ENCODE measurements at regions not wholly inside any gene's neighbourhood (a gene's known extent, or its start where the extent isn't known, plus 50 kb on each side); places are given as distances from the start of the nearest gene placed in this dataset.
A peak's percentile ranks its signal among the peaks of the same experiment; 100 is the strongest.
"Not testable (repeated sequence)": the region's sequence is repeated elsewhere in the genome, so short reads cannot be mapped to it uniquely, and the experiment has no call there.

DNA sequence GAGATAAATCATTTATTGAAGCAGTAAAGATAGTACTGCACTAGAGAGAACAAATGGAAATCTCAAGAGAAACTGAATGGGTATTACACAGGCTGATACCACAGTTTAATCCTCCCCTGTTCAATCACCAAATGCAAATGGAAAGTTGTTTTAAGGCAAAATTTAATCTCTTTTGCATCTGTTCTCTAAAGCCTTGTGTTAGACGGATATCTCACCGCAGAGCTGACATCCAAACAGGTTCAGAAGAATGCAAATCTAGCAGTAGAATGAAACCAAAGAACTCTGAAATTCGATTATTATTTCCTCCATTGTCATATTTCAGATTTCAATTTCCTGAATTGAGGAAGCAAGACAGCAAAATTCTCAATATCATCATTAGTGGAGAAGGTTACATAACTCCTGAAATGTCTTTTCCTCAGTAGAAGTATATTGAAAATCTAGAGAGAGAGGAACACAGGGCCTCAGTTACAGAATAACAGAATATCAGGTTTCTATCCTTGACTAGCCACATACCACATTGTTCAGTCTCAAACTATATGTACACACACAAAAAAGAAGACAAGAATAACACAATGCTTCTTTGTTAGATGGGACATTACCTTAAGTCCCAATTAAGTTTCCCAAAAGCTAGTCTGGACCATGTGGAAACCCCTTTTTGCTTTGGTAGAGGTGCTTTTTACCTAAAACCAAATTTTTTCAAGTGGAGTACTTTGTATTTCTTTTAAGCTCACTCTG is 94.1 kb upstream of the BANK1 start:
- H3K36me3 ChIP-seq (ENCODE audit: low read length): no peaks in the 10 kb centered on the region
- H3K27ac ChIP-seq (ENCODE audit: low read depth, low read length): peak overlapping the region; percentile 36; the same call in 1 of the 2 replicates
- no peak for TF ChIP-seq EZH2phosphoT487 (conservative IDR thresholded peaks at IDR 0.05; ENCODE audit: low read length)
- TF ChIP-seq, protein P1, sequence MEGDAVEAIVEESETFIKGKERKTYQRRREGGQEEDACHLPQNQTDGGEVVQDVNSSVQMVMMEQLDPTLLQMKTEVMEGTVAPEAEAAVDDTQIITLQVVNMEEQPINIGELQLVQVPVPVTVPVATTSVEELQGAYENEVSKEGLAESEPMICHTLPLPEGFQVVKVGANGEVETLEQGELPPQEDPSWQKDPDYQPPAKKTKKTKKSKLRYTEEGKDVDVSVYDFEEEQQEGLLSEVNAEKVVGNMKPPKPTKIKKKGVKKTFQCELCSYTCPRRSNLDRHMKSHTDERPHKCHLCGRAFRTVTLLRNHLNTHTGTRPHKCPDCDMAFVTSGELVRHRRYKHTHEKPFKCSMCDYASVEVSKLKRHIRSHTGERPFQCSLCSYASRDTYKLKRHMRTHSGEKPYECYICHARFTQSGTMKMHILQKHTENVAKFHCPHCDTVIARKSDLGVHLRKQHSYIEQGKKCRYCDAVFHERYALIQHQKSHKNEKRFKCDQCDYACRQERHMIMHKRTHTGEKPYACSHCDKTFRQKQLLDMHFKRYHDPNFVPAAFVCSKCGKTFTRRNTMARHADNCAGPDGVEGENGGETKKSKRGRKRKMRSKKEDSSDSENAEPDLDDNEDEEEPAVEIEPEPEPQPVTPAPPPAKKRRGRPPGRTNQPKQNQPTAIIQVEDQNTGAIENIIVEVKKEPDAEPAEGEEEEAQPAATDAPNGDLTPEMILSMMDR (IDR thresholded peaks at IDR 0.05; ENCODE audit: insufficient read depth, low read length, poor library complexity, severe bottlenecking): no peak
- peak overlapping the region; percentile 29 for H3K4me2 ChIP-seq (ENCODE audit: low read depth, low read length, poor library complexity, severe bottlenecking)
- no peak overlapping the region for H3K9ac ChIP-seq (ENCODE audit: low read length)
- no peaks in the 10 kb centered on the region for H3K27me3 ChIP-seq (ENCODE audit: low read length)
- no peaks in the 10 kb centered on the region for H3K9me3 ChIP-seq (ENCODE audit: insufficient read depth, low read length)
- H3K79me2 ChIP-seq (ENCODE audit: insufficient read depth, low read length): no peaks in the 10 kb centered on the region
- H4K20me1 ChIP-seq (ENCODE audit: low read depth, low read length): no peaks in the 10 kb centered on the region
- no peaks in the 10 kb centered on the region for H3F3A ChIP-seq (ENCODE audit: insufficient read depth)
- no peaks in the 10 kb centered on the region for H3K9me2 ChIP-seq (replicated peaks; ENCODE audit: insufficient read depth, low read length)
- no peak overlapping the region for H2AFZ ChIP-seq (ENCODE audit: low read depth, low read length, severe bottlenecking)
- H3K4me3 ChIP-seq (ENCODE audit: insufficient read depth, low read length, poor library complexity, severe bottlenecking): no peak overlapping the region

GRCh38 chr4:101695176-101695575 is 95.4 kb upstream of the BANK1 start:
- no peaks in the 10 kb centered on the region for H4K20me1 ChIP-seq (ENCODE audit: low read depth, low read length)
- no peaks in the 10 kb centered on the region for H3K79me2 ChIP-seq (ENCODE audit: insufficient read depth, low read length)
- no peak overlapping the region for H3K9ac ChIP-seq (ENCODE audit: low read length)
- no peak overlapping the region for H2AFZ ChIP-seq (ENCODE audit: low read depth, low read length, severe bottlenecking)
- no peak overlapping the region for H3K4me3 ChIP-seq (ENCODE audit: insufficient read depth, low read length, poor library complexity, severe bottlenecking)
- no peak for TF ChIP-seq EZH2phosphoT487 (conservative IDR thresholded peaks at IDR 0.05; ENCODE audit: low read length)
- TF ChIP-seq, protein P1 (IDR thresholded peaks at IDR 0.05; ENCODE audit: insufficient read depth, low read length, poor library complexity, severe bottlenecking): no peak
- H3K36me3 ChIP-seq (ENCODE audit: low read length): no peaks in the 10 kb centered on the region
- no peaks in the 10 kb centered on the region for H3K9me2 ChIP-seq (replicated peaks; ENCODE audit: insufficient read depth, low read length)
- no peaks in the 10 kb centered on the region for H3K9me3 ChIP-seq (ENCODE audit: insufficient read depth, low read length)
- H3K27me3 ChIP-seq (ENCODE audit: low read length): no peaks in the 10 kb centered on the region
- no peak overlapping the region for H3K4me2 ChIP-seq (ENCODE audit: low read depth, low read length, poor library complexity, severe bottlenecking)
- H3F3A ChIP-seq (ENCODE audit: insufficient read depth): no peaks in the 10 kb centered on the region
- H3K27ac ChIP-seq (ENCODE audit: low read depth, low read length): no peak overlapping the region

DNA sequence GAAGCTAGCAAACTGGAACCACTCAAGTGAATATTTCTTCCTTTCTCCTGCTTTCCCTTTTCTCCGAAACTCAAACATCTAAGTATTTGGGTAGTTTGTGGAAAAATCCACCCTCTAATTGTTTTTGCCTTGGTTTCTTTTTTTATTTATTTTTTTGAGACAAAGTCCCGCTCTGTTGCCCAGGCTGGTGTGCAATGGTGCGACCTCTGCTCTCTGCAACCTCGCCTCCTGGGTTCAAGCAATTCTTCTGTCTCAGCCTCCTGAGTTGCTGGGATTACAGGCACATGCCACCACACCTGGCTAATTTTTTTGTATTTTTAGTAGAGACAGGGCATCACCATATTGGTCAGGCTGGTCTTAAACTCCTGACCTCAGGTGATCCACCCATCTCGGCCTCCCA is 96.1 kb upstream of the BANK1 start:
- not testable (repeated sequence) for H3K9ac ChIP-seq (ENCODE audit: low read length); H3K36me3 ChIP-seq (ENCODE audit: low read length); H4K20me1 ChIP-seq (ENCODE audit: low read depth, low read length); H3K27me3 ChIP-seq (ENCODE audit: low read length); H3K9me3 ChIP-seq (ENCODE audit: insufficient read depth, low read length); H3K9me2 ChIP-seq (replicated peaks; ENCODE audit: insufficient read depth, low read length); H2AFZ ChIP-seq (ENCODE audit: low read depth, low read length, severe bottlenecking); H3F3A ChIP-seq (ENCODE audit: insufficient read depth); H3K79me2 ChIP-seq (ENCODE audit: insufficient read depth, low read length); H3K4me3 ChIP-seq (ENCODE audit: insufficient read depth, low read length, poor library complexity, severe bottlenecking)
- Histone ChIP-seq H3K4me2 (ENCODE audit: low read depth, low read length, poor library complexity, severe bottlenecking) (peak overlapping the region; percentile 57), H3K27ac (ENCODE audit: low read depth, low read length) (peak overlapping the region; percentile 21)

DNA sequence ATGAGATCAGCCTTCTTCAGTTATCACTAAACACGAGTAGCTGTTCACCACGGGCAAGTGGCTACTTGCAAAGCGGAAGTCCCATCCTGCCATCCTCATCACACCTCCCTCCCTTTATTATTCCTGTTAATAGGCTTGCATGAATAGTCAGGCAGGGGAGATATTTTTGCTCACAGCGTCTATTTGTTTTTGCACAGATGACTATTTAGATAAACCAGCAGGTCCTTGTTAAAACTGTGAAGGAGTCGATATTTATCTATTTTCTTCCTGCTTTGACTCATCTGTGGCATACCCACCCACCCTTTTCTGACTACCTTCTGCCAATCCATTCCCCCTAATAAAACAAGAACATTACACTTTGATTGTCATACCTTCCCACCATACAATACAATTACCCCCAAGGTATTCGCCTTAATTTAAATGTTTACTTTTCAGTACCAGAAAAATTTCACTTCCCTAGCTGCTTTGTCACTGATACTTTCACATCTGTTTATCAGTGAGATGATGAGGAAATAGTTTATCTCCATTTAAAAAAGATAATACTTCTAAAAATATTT is 96.6 kb upstream of the BANK1 start:
- peak overlapping the region; percentile 73 for H2AFZ ChIP-seq (ENCODE audit: low read depth, low read length, severe bottlenecking)
- H3K4me2 ChIP-seq (ENCODE audit: low read depth, low read length, poor library complexity, severe bottlenecking): peak overlapping the region; percentile 57

More for the DNA sequence above, 96.6 kb upstream of the BANK1 start:
- H3K9me2 ChIP-seq (replicated peaks; ENCODE audit: insufficient read depth, low read length): no peaks in the 10 kb centered on the region
- no peaks in the 10 kb centered on the region for H3K9me3 ChIP-seq (ENCODE audit: insufficient read depth, low read length)
- H3K9ac ChIP-seq (ENCODE audit: low read length): no peak overlapping the region
- H3K27me3 ChIP-seq (ENCODE audit: low read length): no peaks in the 10 kb centered on the region
- H3K36me3 ChIP-seq (ENCODE audit: low read length): no peaks in the 10 kb centered on the region
- H3K27ac ChIP-seq (ENCODE audit: low read depth, low read length): peak overlapping the region; percentile 21
- no peaks in the 10 kb centered on the region for H3K79me2 ChIP-seq (ENCODE audit: insufficient read depth, low read length)
- TF ChIP-seq EZH2phosphoT487 (conservative IDR thresholded peaks at IDR 0.05; ENCODE audit: low read length): no peak
- TF ChIP-seq, protein P1 (IDR thresholded peaks at IDR 0.05; ENCODE audit: insufficient read depth, low read length, poor library complexity, severe bottlenecking): no peak
- H3F3A ChIP-seq (ENCODE audit: insufficient read depth): no peaks in the 10 kb centered on the region
- no peaks in the 10 kb centered on the region for H4K20me1 ChIP-seq (ENCODE audit: low read depth, low read length)
- H3K4me3 ChIP-seq (ENCODE audit: insufficient read depth, low read length, poor library complexity, severe bottlenecking): no peak overlapping the region
